ENCODE measurements at regions not wholly inside any gene's neighbourhood (a gene's known extent, or its start where the extent isn't known, plus 50 kb on each side); places are given as distances from the start of the nearest gene placed in this dataset.

DNA sequence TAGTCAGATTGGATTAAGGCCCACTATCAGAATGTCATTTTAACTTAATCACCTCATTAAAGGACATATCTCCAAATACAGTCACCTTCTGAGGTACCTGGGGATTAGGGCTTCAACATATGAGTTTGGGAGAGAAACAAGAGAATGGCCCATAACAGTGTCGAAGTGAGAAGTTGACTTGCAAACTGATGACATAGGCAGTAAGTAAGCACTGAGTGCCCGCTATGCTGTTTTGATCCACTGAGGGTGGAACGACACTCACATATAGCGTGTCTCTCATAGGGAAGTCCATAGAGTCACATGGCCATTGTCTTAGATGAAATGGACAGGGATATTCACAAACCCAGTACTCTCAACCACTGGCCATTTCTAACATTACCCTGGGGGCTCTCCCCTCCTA, 264.2 kb downstream of the SAMD5 start:
- Mint-ChIP-seq H3K27me3 (no peaks in the 10 kb centered on the region), H3K9me3 (no peaks in the 10 kb centered on the region), H3K4me3 (no peak overlapping the region), H3K36me3 (ENCODE audit: low read depth) (no peaks in the 10 kb centered on the region), H3K4me1 (no peaks in the 10 kb centered on the region), H3K27ac (no peak overlapping the region)
- no peak for ATAC-seq (replicated peaks)

DNA sequence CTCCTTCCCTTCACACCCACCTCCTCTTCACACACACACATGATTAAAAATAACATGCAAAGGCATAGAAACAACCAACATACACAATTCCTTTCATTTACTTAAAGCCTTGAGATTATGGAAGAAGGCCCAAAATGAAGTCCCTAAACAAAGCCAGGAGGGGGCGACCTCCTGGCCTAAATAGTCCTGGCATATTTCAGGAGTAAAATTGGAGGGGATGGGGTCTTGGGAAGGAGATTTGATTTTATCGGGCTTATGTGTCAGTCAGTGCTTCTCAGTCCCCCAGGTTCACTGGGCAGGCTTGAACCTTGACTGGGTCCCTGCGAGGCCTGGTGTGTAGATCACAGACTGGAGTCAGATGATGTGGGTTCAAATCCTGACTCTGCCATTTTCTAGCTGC, 266.4 kb downstream of the SAMD5 start:
- Mint-ChIP-seq H3K27me3 (no peaks in the 10 kb centered on the region), H3K9me3 (no peaks in the 10 kb centered on the region), H3K27ac (no peak overlapping the region), H3K4me3 (no peak overlapping the region), H3K4me1 (no peaks in the 10 kb centered on the region), H3K36me3 (ENCODE audit: low read depth) (no peaks in the 10 kb centered on the region)
- no peak for ATAC-seq (replicated peaks)

GRCh38 chr6:147776631-147777213, 268.2 kb downstream of the SAMD5 start:
- no peak for ATAC-seq (replicated peaks)
- Mint-ChIP-seq H3K4me1 (no peaks in the 10 kb centered on the region), H3K9me3 (no peaks in the 10 kb centered on the region), H3K4me3 (no peak overlapping the region), H3K36me3 (ENCODE audit: low read depth) (no peaks in the 10 kb centered on the region), H3K27me3 (no peaks in the 10 kb centered on the region), H3K27ac (no peak overlapping the region)

GRCh38 chr6:147779624-147780023, 271.1 kb downstream of the SAMD5 start:
- Mint-ChIP-seq H3K4me1 (no peaks in the 10 kb centered on the region), H3K36me3 (ENCODE audit: low read depth) (no peaks in the 10 kb centered on the region), H3K4me3 (no peak overlapping the region), H3K27ac (no peak overlapping the region), H3K9me3 (no peaks in the 10 kb centered on the region), H3K27me3 (no peaks in the 10 kb centered on the region)
- ATAC-seq (replicated peaks), result no peak

DNA sequence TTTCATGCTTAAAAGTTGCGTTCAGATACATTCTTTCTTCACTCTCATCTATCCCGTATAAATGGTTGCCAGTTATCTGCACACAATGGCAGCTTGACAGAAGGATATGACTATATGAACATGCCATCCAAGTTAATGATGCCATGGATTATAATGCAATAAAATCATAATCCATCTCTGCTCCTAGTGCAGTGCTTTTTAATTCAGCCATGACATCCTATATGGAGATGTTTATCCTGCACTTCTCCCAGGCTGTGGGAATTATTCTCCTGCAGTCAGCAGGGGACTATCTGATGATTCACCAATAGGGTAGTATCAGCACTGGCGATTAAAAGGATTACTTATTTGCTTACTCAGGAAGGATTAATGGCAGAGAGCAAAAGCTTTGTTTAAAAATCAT, 273.8 kb downstream of the SAMD5 start:
- H3K4me3 Mint-ChIP-seq, result no peak overlapping the region
- no peaks in the 10 kb centered on the region for H3K27me3 Mint-ChIP-seq
- no peaks in the 10 kb centered on the region for H3K36me3 Mint-ChIP-seq (ENCODE audit: low read depth)
- H3K27ac Mint-ChIP-seq, result no peak overlapping the region
- no peaks in the 10 kb centered on the region for H3K9me3 Mint-ChIP-seq
- H3K4me1 Mint-ChIP-seq, result no peaks in the 10 kb centered on the region
- ATAC-seq (replicated peaks), result no peak

DNA sequence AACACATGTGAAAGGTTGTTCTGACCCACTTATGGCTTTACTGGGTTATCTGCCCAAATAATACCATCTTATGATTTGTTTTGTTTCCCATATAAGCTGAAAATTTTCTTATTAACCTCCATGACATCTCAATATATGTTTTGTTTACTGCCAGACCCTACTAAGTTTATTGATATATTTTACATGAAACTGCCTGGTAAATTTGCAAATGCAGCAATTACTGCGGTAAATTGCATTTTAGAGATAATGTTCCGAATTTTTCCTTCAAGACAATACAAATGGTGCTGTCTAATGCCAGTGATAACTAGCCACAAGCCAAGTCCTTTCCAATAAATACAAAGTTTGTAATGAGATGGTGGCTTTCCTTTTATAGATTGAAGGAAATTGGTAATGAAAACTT, 275.9 kb downstream of the SAMD5 start:
- no peaks in the 10 kb centered on the region for H3K27me3 Mint-ChIP-seq
- H3K9me3 Mint-ChIP-seq, result no peaks in the 10 kb centered on the region
- no peak overlapping the region for H3K4me3 Mint-ChIP-seq
- ATAC-seq (replicated peaks), result no peak
- no peaks in the 10 kb centered on the region for H3K4me1 Mint-ChIP-seq
- H3K36me3 Mint-ChIP-seq (ENCODE audit: low read depth), result no peaks in the 10 kb centered on the region
- no peak overlapping the region for H3K27ac Mint-ChIP-seq

DNA sequence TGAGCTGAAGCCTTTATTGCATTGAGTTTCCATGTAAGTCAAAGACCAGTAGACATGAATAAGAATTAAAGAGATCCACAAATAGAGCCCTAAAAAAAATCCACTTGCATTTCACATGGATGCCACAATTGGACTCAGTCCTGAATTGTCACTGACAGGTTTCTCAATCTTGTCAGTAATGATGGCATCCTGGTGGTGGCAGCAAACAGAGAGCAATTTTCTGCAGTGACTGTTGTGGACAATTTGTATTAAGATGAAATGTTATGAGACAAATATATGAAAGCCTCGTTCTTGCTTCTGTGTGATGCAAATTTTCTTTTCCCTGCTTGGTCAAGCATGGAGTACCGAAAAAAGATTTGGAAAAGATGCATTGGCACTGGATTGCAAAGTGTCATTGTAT, 278.9 kb downstream of the SAMD5 start:
- Mint-ChIP-seq H3K9me3 (peaks cover 8% of the 10 kb centered on the region), H3K4me1 (no peaks in the 10 kb centered on the region), H3K27me3 (peaks cover 7% of the 10 kb centered on the region), H3K4me3 (no peak overlapping the region), H3K36me3 (ENCODE audit: low read depth) (no peaks in the 10 kb centered on the region), H3K27ac (no peak overlapping the region)
- no peak for ATAC-seq (replicated peaks)

GRCh38 chr6:147789430-147789947, 281.0 kb downstream of the SAMD5 start:
- Mint-ChIP-seq H3K9me3 (peaks cover 8% of the 10 kb centered on the region), H3K27me3 (peaks cover 7% of the 10 kb centered on the region), H3K36me3 (ENCODE audit: low read depth) (no peaks in the 10 kb centered on the region), H3K27ac (no peak overlapping the region), H3K4me1 (no peaks in the 10 kb centered on the region), H3K4me3 (no peak overlapping the region)
- no peak for ATAC-seq (replicated peaks)

DNA sequence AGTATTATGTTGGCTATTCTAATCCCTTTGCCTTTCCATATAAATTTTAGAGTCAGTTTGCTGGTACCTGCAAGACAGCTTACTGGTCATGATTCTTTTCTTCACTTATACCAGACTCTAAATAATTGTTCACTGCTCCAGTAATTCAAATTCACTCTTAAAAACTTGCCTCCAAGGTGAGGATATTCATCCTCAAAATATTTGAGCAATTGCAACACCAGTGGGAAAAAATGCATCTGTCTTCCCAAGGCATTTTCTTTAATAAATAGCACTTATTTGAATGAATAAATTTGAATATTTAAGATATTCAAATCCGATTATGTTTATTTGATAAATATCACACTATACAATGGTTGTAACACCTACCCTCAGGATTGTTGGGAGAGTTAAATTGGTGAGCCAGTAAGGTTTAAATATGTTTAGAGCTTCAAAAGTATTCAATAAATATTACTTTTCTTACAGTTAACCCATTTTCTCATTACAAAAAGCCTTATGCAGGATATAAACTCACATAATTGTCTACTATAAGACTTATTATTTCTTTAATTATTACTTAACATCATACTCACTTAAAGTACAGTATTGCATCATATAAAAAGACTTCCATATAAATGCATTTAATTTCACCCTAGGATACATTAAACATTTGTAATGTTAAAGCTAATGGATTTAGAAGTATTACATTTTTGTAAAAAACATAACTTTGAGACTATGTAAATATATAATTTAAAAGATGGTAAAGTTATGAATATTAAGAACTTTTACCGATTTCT, 285.6 kb downstream of the SAMD5 start:
- H3K27ac Mint-ChIP-seq, result no peak overlapping the region
- no peaks in the 10 kb centered on the region for H3K36me3 Mint-ChIP-seq (ENCODE audit: low read depth)
- H3K4me3 Mint-ChIP-seq, result no peak overlapping the region
- ATAC-seq (replicated peaks), result no peak
- H3K4me1 Mint-ChIP-seq, result no peaks in the 10 kb centered on the region
- peaks cover 7% of the 10 kb centered on the region for H3K27me3 Mint-ChIP-seq
- peaks cover 8% of the 10 kb centered on the region for H3K9me3 Mint-ChIP-seq

GRCh38 chr6:147802459-147802858, 294.0 kb downstream of the SAMD5 start:
- Mint-ChIP-seq H3K9me3 (peaks cover 6% of the 10 kb centered on the region), H3K27ac (no peak overlapping the region), H3K4me3 (no peak overlapping the region), H3K4me1 (no peaks in the 10 kb centered on the region), H3K36me3 (ENCODE audit: low read depth) (no peaks in the 10 kb centered on the region), H3K27me3 (no peaks in the 10 kb centered on the region)
- ATAC-seq (replicated peaks), result no peak

- ATAC-seq (replicated peaks), result no peak
- H3K9me3 Mint-ChIP-seq, result peaks cover 6% of the 10 kb centered on the region
- H3K27ac Mint-ChIP-seq, result no peak overlapping the region
- H3K27me3 Mint-ChIP-seq, result no peaks in the 10 kb centered on the region
- no peaks in the 10 kb centered on the region for H3K36me3 Mint-ChIP-seq (ENCODE audit: low read depth)
- H3K4me1 Mint-ChIP-seq, result no peaks in the 10 kb centered on the region
- no peak overlapping the region for H3K4me3 Mint-ChIP-seq
Measured at GRCh38 chr6:147805155-147805554, 296.7 kb downstream of the SAMD5 start.

- Mint-ChIP-seq H3K36me3 (ENCODE audit: low read depth) (no peaks in the 10 kb centered on the region), H3K9me3 (peaks cover 6% of the 10 kb centered on the region), H3K4me1 (no peaks in the 10 kb centered on the region), H3K4me3 (no peak overlapping the region), H3K27me3 (peaks cover 4% of the 10 kb centered on the region), H3K27ac (no peak overlapping the region)
- no peak for ATAC-seq (replicated peaks)
Measured at GRCh38 chr6:147806697-147807096, 298.2 kb downstream of the SAMD5 start.

DNA sequence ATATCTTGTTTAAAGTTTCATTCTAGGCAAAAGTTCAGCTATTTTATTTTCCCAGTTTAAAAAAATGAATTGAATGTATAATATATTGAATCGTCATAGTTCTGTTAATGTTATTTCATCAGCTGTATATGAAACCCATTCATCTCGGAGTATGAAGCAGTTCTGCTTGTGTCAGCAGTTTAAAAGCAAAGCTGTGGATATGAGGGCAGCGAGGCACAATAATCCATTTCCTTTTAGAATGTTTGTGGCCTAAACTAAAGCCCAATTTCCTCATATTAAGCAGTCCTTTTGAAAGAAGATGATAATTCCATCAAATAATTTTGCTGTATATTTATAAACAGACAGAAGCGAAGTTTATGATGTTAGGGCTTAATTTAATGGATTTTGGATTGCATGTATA, 300.1 kb downstream of the SAMD5 start:
- H3K4me1 Mint-ChIP-seq, result no peaks in the 10 kb centered on the region
- H3K27me3 Mint-ChIP-seq, result peaks cover 10% of the 10 kb centered on the region
- H3K36me3 Mint-ChIP-seq (ENCODE audit: low read depth), result no peaks in the 10 kb centered on the region

GRCh38 chr6:147811913-147812629, 303.6 kb downstream of the SAMD5 start:
- Mint-ChIP-seq H3K27ac (no peak overlapping the region), H3K4me3 (no peak overlapping the region), H3K4me1 (no peaks in the 10 kb centered on the region), H3K27me3 (peaks cover 13% of the 10 kb centered on the region), H3K36me3 (ENCODE audit: low read depth) (no peaks in the 10 kb centered on the region), H3K9me3 (no peaks in the 10 kb centered on the region)
- no peak for ATAC-seq (replicated peaks)

More for the DNA sequence above, 300.1 kb downstream of the SAMD5 start:
- ATAC-seq (replicated peaks), result no peak
- Mint-ChIP-seq H3K4me3 (no peak overlapping the region), H3K27ac (no peak overlapping the region), H3K9me3 (peaks cover 6% of the 10 kb centered on the region)

Measured in activated T-helper 17 cell treated with anti-CD3 and anti-CD28 coated beads, Interleukin-2, amount 50 U/mL, for 72 hours (primary cell).